Neural cell (in vitro differentiated cells): ENCODE measurements at regions not wholly inside any gene's neighbourhood (a gene's known extent, or its start where the extent isn't known, plus 50 kb on each side); places are given as distances from the start of the nearest gene placed in this dataset.
"Not testable (repeated sequence)": the region's sequence is repeated elsewhere in the genome, so short reads cannot be mapped to it uniquely, and the experiment has no call there.

ENCODE experiments used
- CTCF ChIP-seq: fragments of 450-650 bp; IDR thresholded peaks from 2 replicates; pipeline ENCODE4 v1.5.1; 2014; ENCODE audit warnings: antibody characterized with exemption, mild to moderate bottlenecking, moderate library complexity; ENCODE audit not compliant: poor library complexity, severe bottlenecking
- EP300 ChIP-seq: fragments of 450-650 bp; conservative IDR thresholded peaks from 2 replicates; pipeline ENCODE4 v1.6.1; 2014; ENCODE audit warnings: antibody characterized with exemption, mild to moderate bottlenecking, moderate library complexity; ENCODE audit not compliant: poor library complexity, severe bottlenecking
- EZH2 ChIP-seq: fragments of 200-600, 300-800 bp; shearing (Covaris generic), sonication (generic); IDR thresholded peaks from 2 replicates; pipeline ENCODE4 v1.6.1; 2014; ENCODE audit warnings: antibody characterized with exemption, low read length, borderline replicate concordance, mild to moderate bottlenecking; ENCODE audit not compliant: insufficient read depth, poor library complexity, severe bottlenecking
- RAD21 ChIP-seq: fragments of 450-650 bp; conservative IDR thresholded peaks from 2 replicates; pipeline ENCODE4 v1.6.1; 2014; ENCODE audit warnings: antibody characterized with exemption, mild to moderate bottlenecking, moderate library complexity
- SMC3 ChIP-seq: fragments of 450-650 bp; conservative IDR thresholded peaks from 2 replicates; pipeline ENCODE4 v1.6.1; 2014; ENCODE audit warnings: antibody characterized with exemption, mild to moderate bottlenecking, moderate library complexity; ENCODE audit not compliant: poor library complexity
- TAF1 ChIP-seq: IDR thresholded peaks from 2 replicates; pipeline ENCODE4 v1.6.1; 2012; ENCODE audit warnings: low read depth

- TF ChIP-seq CTCF, EZH2, EP300, RAD21, SMC3, TAF1: not testable (repeated sequence)
Observed at GRCh38 chr22:49511393-49512189, 316.1 kb downstream of the BRD1 start.
